GM12891 (cell line): ENCODE measurements at regions not wholly inside any gene's neighbourhood (a gene's known extent, or its start where the extent isn't known, plus 50 kb on each side); places are given as distances from the start of the nearest gene placed in this dataset.

ENCODE experiments used
- DNase-seq: peaks from one replicate; pipeline ENCODE4 v3.0.0; 2011; ENCODE audit warnings: low spot score; ENCODE audit not compliant: insufficient read length
- FAIRE-seq: peaks from 2 replicates; lab custom pipeline; 2011; peaks lifted over from hg19 to GRCh38; lab: Jason Lieb, UNC
- PAX5 ChIP-seq: IDR thresholded peaks from 2 replicates; pipeline ENCODE4 v1.6.1; 2011; ENCODE audit warnings: low read length, moderate library complexity, mild to moderate bottlenecking; ENCODE audit not compliant: insufficient read depth, severe bottlenecking
- POLR2A ChIP-seq: IDR thresholded peaks from 2 replicates; pipeline ENCODE4 v1.6.1; 2011; ENCODE audit warnings: low read depth, low read length, control low read depth
- POLR2AphosphoS5 ChIP-seq: IDR thresholded peaks from 2 replicates; pipeline ENCODE4 v1.6.1; 2011; ENCODE audit warnings: low read depth, low read length, control low read depth
- POU2F2 ChIP-seq: IDR thresholded peaks from 2 replicates; pipeline ENCODE4 v1.6.1; 2011; ENCODE audit warnings: low read depth, mild to moderate bottlenecking, control low read depth, low read length, moderate library complexity
- SPI1 ChIP-seq: IDR thresholded peaks from 2 replicates; pipeline ENCODE4 v1.6.1; 2011; ENCODE audit warnings: low read depth, low read length, control low read depth
- TAF1 ChIP-seq: IDR thresholded peaks from 2 replicates; pipeline ENCODE4 v1.6.1; 2011; ENCODE audit warnings: low read depth, low read length, control low read depth

DNA sequence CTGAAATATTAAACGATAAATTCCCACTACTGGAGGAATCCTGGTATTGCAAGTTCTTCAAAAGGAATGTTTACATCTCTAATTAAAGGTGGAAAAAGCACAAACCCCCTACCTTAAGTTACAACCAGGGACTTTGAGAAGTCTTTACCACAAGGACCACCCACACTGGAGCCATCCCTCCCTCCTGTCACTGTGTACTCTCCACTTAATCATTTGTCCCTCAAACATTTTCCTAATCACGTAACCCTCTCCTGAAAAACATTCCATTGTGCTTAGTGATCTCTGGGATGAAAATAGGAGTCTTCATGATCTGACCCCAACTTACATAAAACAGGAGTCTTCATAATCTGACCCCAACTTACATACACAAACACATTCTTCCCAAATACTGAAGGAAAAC is 85.7 kb downstream of the SUCLG1 start:
- FAIRE-seq (no peak), DNase-seq (no peak)
- no peak for TF ChIP-seq POLR2AphosphoS5
- TF ChIP-seq POLR2A = no peak
- TF ChIP-seq PAX5 = no peak
- TF ChIP-seq TAF1 = no peak
- no peak for TF ChIP-seq SPI1
- no peak for TF ChIP-seq POU2F2

DNA sequence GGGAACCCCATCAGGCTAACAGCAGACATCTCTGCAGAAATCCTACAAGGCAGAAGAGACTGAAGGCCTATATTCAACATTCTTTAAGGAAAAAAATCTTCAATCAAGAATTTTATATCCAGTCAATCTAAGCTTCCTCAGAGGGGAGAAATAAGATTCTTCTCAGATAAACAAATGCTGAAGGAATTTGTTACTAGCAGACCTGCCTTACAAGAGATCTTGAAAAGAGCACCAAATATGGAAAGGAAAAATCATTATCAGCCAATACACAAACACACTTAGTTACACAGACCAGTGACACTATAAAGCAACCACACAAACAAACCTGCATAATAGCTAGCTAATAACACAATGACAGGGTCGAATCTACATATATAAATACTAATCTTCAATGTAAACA is 96.5 kb downstream of the SUCLG1 start:
- FAIRE-seq (no peak), DNase-seq (no peak)
- TF ChIP-seq TAF1 (no peak), SPI1 (no peak), POLR2A (no peak), POLR2AphosphoS5 (no peak), PAX5 (no peak), POU2F2 (no peak)

DNA sequence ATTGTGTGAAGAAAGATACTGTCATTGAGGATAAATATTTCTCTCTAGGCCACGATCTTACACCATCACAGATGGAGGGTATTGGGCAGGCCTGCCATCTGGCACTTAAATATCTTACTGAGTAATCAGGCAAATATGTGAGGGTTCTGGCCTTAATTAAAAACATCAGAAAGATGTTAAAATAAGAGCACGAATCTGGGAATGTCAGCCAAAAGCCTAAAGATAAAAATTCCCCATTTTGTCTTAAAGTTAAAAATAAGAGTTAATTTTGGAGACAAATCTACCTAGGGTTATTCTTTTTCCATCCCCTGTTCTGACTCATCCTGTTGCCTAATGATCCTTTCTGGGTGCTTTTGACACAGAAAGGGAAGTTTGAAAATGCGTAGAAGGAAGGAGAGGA is 121.0 kb downstream of the SUCLG1 start:
- FAIRE-seq = no peak
- DNase-seq = no peak
- TF ChIP-seq PAX5 (no peak), POLR2A (no peak), SPI1 (no peak), POLR2AphosphoS5 (no peak), TAF1 (no peak), POU2F2 (no peak)

DNA sequence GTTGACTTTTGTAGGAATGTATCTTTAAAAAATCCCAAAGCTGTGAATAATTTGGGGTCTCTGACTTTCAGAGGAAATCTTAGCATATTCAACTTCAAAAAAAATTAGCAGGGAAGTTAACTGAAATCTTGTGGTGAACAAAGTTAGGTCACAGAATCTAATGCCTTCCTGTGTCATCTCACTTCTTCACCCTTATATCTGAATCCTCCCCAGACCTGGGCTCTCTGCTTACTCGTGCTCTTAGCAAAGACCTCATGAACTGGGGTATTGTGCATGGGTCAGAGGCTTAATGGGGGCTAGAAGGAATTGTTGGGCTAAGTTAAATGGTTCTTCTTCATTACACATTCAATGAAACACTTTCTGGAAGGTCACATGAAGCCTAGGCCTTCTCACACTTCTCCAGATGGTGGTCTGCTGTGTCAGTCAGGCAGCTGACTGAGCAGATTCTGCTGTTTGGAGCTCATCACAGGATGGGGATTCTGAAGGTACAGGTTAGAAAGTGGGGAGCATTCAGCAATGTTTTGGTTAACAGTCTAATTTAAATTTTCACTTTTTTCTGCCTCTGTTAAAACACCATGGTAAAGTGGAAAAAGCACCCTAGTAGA is 131.3 kb downstream of the SUCLG1 start:
- TF ChIP-seq PAX5 = no peak
- TF ChIP-seq TAF1 = no peak
- no peak for TF ChIP-seq SPI1
- TF ChIP-seq POLR2A = no peak
- no peak for TF ChIP-seq POU2F2
- TF ChIP-seq POLR2AphosphoS5 = no peak
- no peak for FAIRE-seq
- DNase-seq = no peak

DNA sequence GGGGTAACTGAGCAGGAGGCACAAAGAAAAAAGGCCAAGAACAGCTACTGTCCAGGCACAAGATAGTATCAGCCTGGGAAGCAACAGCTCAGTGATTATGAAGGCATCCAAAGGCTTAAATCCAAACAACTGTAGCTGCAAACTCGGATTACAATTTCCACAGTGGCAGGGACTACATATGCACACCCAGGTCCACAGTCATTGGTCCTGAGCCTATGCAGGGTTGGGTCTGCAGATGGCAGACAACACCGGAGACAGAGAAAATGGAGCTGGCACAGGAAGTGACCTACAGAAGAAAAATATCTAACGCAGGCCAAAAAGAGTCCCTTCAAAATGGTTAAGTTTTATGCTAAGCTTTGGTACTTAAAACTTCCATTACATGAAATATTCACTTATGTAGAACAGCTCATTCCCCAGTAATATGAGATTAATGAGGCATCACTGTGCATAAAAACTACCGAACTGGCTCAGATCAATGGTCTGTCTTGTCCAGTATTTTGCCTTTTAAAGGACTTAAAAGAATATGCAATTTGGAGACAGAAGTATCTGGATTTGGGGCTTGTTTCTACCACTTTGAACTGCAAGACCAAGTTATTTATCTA is 132.1 kb downstream of the SUCLG1 start:
- no peak for FAIRE-seq
- no peak for DNase-seq
- TF ChIP-seq TAF1 (no peak), POLR2A (no peak), PAX5 (no peak)

DNA sequence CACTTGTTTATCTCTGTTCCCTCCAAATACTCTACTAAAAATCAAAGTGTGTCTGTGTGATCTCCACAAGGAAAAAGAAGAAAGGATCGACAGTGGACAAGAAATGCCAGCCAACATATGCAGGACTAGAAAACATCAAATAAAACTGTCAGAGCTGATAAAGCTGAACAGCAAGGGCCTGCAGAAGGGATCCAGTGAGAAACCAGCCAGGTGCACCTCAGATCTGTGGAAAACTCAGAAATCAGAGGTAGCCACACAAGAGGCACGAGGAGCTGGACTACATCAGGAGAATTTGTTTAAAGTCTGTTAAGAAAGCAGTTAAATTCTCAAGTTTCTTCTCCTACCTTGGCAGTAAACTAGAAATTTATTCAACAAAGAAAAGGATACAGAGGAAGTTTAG is 135.2 kb downstream of the SUCLG1 start:
- DNase-seq (no peak), FAIRE-seq (no peak)
- no peak for TF ChIP-seq POU2F2
- TF ChIP-seq SPI1 = no peak
- no peak for TF ChIP-seq POLR2AphosphoS5
- no peak for TF ChIP-seq TAF1
- no peak for TF ChIP-seq POLR2A
- TF ChIP-seq PAX5 = no peak

DNA sequence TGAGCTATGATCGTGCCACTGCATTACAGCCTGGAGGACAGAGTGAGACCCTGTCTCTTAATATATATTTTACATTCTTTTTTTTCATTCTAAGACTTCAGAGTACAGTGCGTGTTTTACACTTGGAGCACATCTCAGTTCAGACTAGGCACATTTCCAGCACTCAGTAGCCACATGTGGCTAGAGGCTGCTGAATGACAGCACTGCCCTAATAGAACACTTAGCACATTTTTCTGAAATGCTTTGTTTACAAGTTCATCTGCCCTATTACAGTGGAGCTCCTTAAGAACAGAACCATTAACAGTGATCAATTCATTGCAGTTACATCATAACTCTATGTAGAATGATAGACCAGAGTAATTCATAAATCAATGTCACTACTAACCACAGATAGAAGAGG is 138.1 kb downstream of the SUCLG1 start:
- FAIRE-seq (no peak), DNase-seq (no peak)
- TF ChIP-seq POLR2A = no peak
- no peak for TF ChIP-seq POLR2AphosphoS5
- TF ChIP-seq SPI1 = no peak
- no peak for TF ChIP-seq POU2F2
- no peak for TF ChIP-seq TAF1
- no peak for TF ChIP-seq PAX5

DNA sequence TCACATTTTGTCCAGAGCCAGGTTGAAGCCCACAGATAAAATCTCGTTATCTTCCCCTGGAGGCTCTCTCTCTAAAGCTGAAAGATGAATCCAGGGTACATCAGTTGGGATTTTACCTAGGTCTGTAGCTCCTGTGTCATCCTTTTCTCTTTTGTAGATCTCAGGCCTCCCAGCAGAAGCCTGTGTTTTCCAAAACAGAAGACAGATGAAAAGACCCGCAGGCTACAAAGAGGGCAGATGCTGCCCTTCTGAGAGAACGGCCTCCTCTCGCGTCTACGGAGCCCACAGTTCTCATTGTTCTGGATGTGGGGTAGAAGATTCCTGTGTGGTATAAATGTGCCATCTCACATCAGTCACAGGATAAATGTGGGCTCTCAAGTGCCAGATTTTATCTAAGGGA is 139.5 kb downstream of the SUCLG1 start:
- TF ChIP-seq SPI1 (no peak), POU2F2 (no peak), PAX5 (no peak), POLR2AphosphoS5 (no peak), TAF1 (no peak)
- FAIRE-seq (no peak), DNase-seq (no peak)

DNA sequence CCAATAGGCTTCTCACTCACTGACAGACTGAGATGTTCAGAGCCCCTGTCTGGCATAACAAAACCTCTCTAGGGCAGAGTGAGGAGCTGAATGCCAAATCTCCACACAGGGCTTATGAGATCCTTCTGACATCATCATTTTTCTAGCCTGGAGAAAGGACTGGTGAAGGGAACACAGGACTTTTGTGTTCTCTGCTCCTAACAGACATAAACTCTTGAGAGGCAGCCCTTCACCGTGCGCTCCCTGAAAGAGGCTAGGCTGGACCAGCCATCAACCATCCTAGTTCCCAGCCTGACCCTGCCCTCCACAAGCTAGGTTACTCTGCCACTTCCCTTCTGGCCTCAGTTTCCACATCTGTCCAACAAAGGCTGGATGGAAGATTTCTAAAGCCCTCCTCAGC is 141.9 kb downstream of the SUCLG1 start:
- FAIRE-seq = no peak
- TF ChIP-seq PAX5 = no peak
- TF ChIP-seq SPI1 = no peak
- TF ChIP-seq POLR2AphosphoS5 = no peak
- TF ChIP-seq TAF1 = no peak
- no peak for TF ChIP-seq POLR2A
- TF ChIP-seq POU2F2 = no peak

DNA sequence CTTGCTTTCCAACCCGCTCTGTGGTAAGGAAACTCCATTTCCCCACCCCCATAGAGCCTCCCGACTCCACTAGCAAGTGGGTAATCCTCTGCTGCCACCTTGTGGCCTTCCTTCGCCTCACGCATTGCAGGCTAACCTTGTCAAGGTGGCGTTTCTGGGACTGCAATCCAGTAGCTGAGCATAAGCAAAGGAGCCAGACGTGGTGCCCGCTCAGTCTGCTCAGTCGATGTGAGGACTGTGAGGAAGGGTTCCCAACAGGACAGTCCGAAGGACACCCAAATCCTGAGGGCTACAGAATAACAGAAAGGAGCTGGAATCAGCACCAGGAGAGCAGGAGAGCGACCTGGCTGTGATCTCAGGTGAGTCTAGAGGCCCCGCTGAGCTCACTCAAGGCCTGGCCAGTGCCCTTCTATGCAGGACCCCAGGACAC is 144.2 kb downstream of the SUCLG1 start:
- FAIRE-seq = peak; percentile 94
- peak; percentile 28 for DNase-seq
- TF ChIP-seq PAX5 (no peak), POU2F2 (peak; percentile 41; the same call in 1 of the 2 replicates)

More for the DNA sequence above, 141.9 kb downstream of the SUCLG1 start:
- DNase-seq = no peak
